ENCODE measurements at regions not wholly inside any gene's neighbourhood (a gene's known extent, or its start where the extent isn't known, plus 50 kb on each side); places are given as distances from the start of the nearest gene placed in this dataset.

DNA sequence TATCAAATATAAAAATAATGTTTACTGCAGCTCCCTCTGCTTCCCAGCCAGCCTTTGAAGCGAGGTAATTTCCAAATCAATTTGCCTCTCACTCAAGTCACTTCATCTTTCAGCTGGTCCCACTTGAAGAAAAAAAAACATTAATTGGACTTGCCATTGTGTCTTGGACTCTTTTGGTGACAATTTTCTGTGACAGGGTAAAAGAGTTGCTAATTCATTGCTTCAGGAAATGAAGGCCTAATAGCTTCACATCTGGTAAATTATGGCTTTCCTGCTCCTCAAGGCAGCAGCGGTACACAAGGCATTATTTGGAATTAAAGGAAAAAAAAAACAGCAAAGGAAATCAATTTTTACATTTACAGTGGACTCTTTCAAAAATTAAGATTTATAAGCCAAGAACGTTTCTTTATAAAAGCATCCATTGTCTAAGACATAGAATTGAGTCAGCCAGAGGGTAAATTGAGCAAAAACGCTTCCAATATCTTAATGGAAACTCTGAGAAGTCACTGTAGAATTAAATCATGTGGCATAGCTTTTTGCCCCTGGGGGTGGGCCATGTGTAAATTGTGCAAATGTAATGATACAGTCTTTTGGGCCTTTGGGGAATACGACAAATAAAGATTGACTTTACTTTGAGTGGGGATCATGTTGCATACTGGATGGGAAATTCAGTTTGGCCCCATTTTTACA, 102.5 kb downstream of the LYPLAL1 start:
- DNase-seq (ENCODE audit: low spot score) = no peak

DNA sequence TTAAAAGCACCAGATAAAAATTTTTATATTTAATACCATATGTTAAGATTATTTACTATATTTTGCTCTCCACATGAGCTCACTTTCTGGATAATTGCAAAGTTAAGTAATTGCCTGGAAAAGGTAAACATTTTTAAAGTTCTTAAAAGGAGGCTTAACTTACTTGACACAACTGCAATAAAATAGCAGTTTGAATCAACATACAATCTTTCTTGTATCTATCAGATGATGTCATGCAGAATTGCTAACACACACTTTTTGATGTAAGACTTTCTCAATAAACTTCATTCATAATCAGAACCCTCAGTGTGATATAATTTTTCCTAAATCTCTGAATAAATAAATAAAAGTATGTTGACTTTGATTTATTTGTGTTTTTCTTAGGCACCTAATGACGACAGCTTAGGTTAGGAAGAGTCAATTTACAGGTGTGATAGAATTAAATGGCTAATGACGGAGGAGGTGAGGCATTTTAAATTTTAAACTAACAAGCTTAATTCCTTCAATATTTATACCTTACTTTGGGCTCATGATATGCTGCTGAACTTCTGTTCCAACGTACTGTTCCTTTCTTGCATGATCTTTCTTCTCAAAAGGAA, 99.5 kb downstream of the LYPLAL1 start:
- no peak for DNase-seq (ENCODE audit: low spot score)

DNA sequence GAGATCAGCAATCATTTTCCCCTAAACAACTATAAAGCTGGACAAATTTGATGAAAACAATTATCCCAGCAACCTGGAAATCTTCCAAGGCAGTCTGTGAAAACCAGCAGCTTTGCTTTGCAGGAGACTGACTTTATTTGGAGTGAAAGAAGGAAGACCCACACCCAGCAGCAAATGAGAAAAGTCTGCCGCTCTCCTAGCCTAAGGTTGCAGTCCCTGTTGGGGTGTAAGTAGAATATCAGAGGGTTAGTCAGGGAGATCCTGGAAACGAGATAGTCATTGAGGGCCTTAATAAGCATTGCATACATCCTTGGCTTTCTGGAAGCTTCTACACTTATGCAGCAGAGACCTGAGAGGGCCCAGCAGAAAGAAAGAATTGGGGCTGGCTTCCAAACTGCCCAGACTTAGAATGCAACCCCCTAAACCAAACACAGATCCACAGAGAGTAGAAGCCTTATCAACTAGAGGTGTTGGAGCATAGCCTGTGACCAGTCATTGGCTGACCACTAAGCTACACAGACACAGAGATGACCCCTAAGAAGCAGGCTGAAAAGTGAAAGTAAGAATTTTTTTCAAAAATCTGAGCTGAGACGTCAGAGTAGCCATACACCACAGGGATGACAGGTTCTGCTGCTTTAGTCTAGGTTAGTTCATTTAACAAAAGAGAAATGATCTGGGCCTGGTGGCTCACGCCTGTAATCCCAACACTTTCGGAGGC, 98.3 kb downstream of the LYPLAL1 start:
- no peak for DNase-seq (ENCODE audit: low spot score)

DNA sequence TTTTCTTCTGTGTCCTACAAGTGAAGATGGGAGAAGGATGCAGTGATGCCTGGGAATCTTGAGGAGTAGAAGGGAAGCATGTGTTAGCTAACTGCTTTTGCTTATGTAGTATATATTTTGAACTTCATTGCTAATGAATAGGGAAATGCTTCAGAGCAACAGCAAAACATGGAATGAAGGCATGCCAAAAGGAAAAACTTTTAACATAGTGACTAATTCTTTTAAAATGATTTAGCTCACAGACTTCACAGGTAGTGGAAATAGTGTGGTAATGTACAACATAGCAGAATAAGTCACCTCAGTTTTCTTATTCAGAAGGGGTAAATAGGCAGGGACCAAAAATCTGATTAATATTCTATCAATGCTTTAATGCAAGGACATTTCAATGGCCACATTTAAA, 95.5 kb downstream of the LYPLAL1 start:
- no peak for DNase-seq (ENCODE audit: low spot score)

DNA sequence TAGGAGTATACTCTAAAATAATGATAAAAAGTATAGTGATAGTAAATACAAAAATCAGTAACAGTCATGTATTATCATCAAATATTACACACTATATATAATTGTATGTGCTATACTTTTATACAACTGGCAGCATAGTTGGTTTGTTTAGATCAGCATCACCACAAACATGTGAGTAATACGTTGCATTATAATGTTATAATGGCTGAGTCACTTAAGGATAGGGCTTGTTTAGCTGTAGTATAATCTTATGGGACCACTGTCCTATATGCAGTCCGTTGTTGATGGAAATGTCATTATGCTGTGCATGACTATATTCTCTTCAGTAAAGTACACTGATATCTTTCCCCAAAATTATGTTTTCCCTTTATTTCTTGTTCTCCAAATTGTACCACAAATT, 92.8 kb downstream of the LYPLAL1 start:
- DNase-seq (ENCODE audit: low spot score) = no peak

DNA sequence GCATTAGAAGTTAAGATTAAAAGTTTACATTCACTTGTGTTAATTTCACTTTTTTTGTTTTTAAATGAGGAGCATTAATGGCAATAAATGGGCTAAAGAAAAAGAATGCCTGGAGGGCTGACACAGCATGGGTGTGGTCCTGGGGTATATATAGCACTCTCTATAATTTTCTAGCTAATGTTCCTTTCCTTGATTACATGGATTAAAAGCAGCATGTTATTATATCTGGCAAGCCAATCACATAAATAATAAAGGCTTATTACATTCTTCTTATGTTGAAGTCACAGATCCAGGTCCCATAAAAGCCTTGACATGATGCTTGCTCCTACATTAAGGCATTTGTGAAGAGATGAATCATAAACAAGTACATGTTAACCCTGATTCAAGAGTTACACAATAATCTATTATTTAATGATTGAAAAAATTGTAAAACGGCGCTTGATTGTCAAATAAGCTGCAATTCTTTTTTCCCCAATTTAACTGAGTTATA, 91.4 kb downstream of the LYPLAL1 start:
- DNase-seq (ENCODE audit: low spot score) = no peak

DNA sequence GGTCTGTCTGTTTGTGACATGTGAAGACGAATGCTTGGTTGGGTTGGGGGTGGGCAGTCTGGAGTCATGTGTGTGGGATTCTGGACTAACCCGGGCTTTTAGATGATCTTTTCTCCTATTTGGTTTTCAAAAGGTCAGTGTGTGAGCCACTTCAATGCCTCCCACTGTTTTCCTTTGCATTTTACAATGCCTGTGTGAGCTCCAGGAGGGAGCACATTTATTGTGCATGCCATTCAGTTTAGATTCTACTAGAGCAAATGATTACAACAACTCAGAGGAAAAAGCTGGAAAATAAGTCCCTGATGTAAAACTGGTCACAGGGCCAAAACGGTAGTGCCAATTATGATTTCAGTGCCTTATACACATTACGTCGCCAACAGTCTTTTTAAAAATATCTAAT, 90.9 kb downstream of the LYPLAL1 start:
- DNase-seq (ENCODE audit: low spot score) = no peak

Data from NAMALWA (cell line).